Endothelial cell of umbilical vein (primary cell): ENCODE measurements at regions not wholly inside any gene's neighbourhood (a gene's known extent, or its start where the extent isn't known, plus 50 kb on each side); places are given as distances from the start of the nearest gene placed in this dataset.

Experiments used
- BruUV-seq: library from RNA; stranded (reverse); fragments of 400-500 nt; replicated peaks from 2 replicates; lab custom pipeline; 2021; lab: Mats Ljungman, UMichigan
- CTCF ChIA-PET: fragments of 300-600, 350-600 bp; sonication (Branson Sonifier 250); formaldehyde crosslinking; loops from one replicate; lab custom pipeline; 2021; ENCODE audit warnings: antibody characterized with exemption, inconsistent platforms; lab: Charles Lee
- POLR2A ChIA-PET: fragments of 300-600, 350-600 bp; sonication (Branson Sonifier 250); formaldehyde crosslinking; loops from one replicate; lab custom pipeline; 2021; ENCODE audit warnings: antibody characterized with exemption, inconsistent platforms; lab: Charles Lee
- DNase-seq: peaks from one replicate; pipeline ENCODE4 v3.0.0-alpha.2; 2011; ENCODE audit warnings: low read depth, low spot score
- FAIRE-seq: peaks from 2 replicates; lab custom pipeline; 2011; peaks lifted over from hg19 to GRCh38; lab: Jason Lieb, UNC
- H2AFZ ChIP-seq: 2 replicates; pipeline ENCODE4 v1.6.0; 2012; ENCODE audit warnings: low read depth, low read length, control low read depth, inconsistent platforms
- H3K27ac ChIP-seq: 2 replicates; pipeline ENCODE4 v1.5.1; 2011; ENCODE audit warnings: low read depth, mild to moderate bottlenecking, control low read depth, low read length, moderate library complexity; ENCODE audit not compliant: insufficient read depth
- H3K27me3 ChIP-seq, 2 experiments: 2 replicates each; pipeline versions ENCODE4 v1.6.0 to v1.6.1; 2011; ENCODE audit warnings: low read length in 2 of 2, mixed read lengths in 1 of 2; ENCODE audit not compliant: control insufficient read depth in 2 of 2, insufficient read depth in 2 of 2
- H3K36me3 ChIP-seq, 2 experiments: 2 replicates in 1 of 2; 3 replicates in 1 of 2; pipeline ENCODE4 v1.5.1; 2011; ENCODE audit warnings: low read length in 2 of 2, mild to moderate bottlenecking in 1 of 2, moderate library complexity in 1 of 2; ENCODE audit not compliant: control insufficient read depth in 2 of 2, insufficient read depth in 2 of 2; ENCODE audit errors: extremely low read depth in 1 of 2
- H3K4me1 ChIP-seq: 3 replicates; pipeline ENCODE4 v1.5.1; 2011; ENCODE audit warnings: mild to moderate bottlenecking, low read length; ENCODE audit not compliant: control insufficient read depth, insufficient read depth; ENCODE audit errors: extremely low read depth
- H3K4me2 ChIP-seq: 2 replicates; pipeline ENCODE4 v1.6.1; 2011; ENCODE audit warnings: low read length, control low read depth, mixed read lengths; ENCODE audit not compliant: insufficient read depth
- H3K4me3 ChIP-seq, 3 experiments: fragments of 200-600 bp in 1 of 3; sonication (generic), shearing (Covaris generic) in 1 of 3; replicated peaks in 1 of 3; 2 replicates each; pipeline ENCODE4 v1.5.1; 2011 to 2016; ENCODE audit warnings: control low read depth in 3 of 3, low read length in 3 of 3, mild to moderate bottlenecking in 2 of 3, inconsistent platforms in 1 of 3, low read depth in 1 of 3, moderate library complexity in 1 of 3; ENCODE audit not compliant: insufficient read depth in 1 of 3
- H3K79me2 ChIP-seq: 2 replicates; pipeline ENCODE4 v1.6.0; 2012; ENCODE audit warnings: low read length, inconsistent platforms; ENCODE audit not compliant: control insufficient read depth, insufficient read depth
- H3K9ac ChIP-seq: replicated peaks from 2 replicates; pipeline ENCODE3; 2011; ENCODE audit warnings: low read length, control low read depth; ENCODE audit not compliant: insufficient read depth; ENCODE audit errors: extremely low read depth
- H3K9me1 ChIP-seq: replicated peaks from 3 replicates; pipeline ENCODE4 v1.6.0; 2011; ENCODE audit warnings: mild to moderate bottlenecking, low read length; ENCODE audit not compliant: control insufficient read depth, insufficient read depth; ENCODE audit errors: extremely low read depth
- H3K9me3 ChIP-seq: replicated peaks from 2 replicates; pipeline ENCODE4 v1.5.1; 2012; ENCODE audit warnings: low read length, inconsistent platforms; ENCODE audit not compliant: control insufficient read depth, insufficient read depth
- H4K20me1 ChIP-seq: replicated peaks from 2 replicates; pipeline ENCODE3; 2011; ENCODE audit warnings: mild to moderate bottlenecking, low read length; ENCODE audit not compliant: control insufficient read depth, insufficient read depth; ENCODE audit errors: extremely low read depth
- CTCF ChIP-seq, 2 donors: IDR thresholded peaks; 1 replicate in 1 of 2; 2 replicates in 1 of 2; pipeline ENCODE4 v1.5.1; 2011; ENCODE audit warnings: low read length in 2 of 2, mild to moderate bottlenecking in 2 of 2, moderate library complexity in 2 of 2, control low read depth in 1 of 2, inconsistent platforms in 1 of 2, low read depth in 1 of 2; ENCODE audit not compliant: insufficient read depth in 1 of 2; ENCODE audit errors: extremely low read depth in 1 of 2
- EZH2 ChIP-seq: IDR thresholded peaks from 2 replicates; pipeline ENCODE4 v1.6.1; 2012; ENCODE audit warnings: borderline replicate concordance, low read depth, mild to moderate bottlenecking, moderate library complexity, low read length, inconsistent platforms; ENCODE audit not compliant: severe bottlenecking
- FOS ChIP-seq: IDR thresholded peaks from 2 replicates; pipeline ENCODE4 v1.6.1; 2011; ENCODE audit warnings: mild to moderate bottlenecking, low read length, moderate library complexity, borderline replicate concordance; ENCODE audit not compliant: insufficient read depth
- GATA2 ChIP-seq: IDR thresholded peaks from 2 replicates; pipeline ENCODE4 v1.7.0; 2011; ENCODE audit warnings: low read depth, mild to moderate bottlenecking, moderate library complexity, mixed read lengths, low read length; ENCODE audit not compliant: insufficient read length, insufficient read depth
- JUN ChIP-seq: IDR thresholded peaks from 2 replicates; pipeline ENCODE4 v1.6.1; 2011; ENCODE audit warnings: borderline replicate concordance, low read depth; ENCODE audit not compliant: insufficient read length, insufficient read depth
- MYC ChIP-seq: IDR thresholded peaks from one replicate; pipeline ENCODE4 v1.6.1; 2011; ENCODE audit warnings: mild to moderate bottlenecking, low read depth, low read length
- POLR2A ChIP-seq: IDR thresholded peaks from 2 replicates; pipeline ENCODE4 v1.6.1; 2012; ENCODE audit warnings: low read depth, mild to moderate bottlenecking, control low read depth, low read length
- POLR2AphosphoS5 ChIP-seq: IDR thresholded peaks from 2 replicates; pipeline ENCODE4 v1.6.1; 2012; ENCODE audit warnings: low read depth, mild to moderate bottlenecking, control low read depth, low read length, moderate library complexity; ENCODE audit not compliant: insufficient read depth
- dilution Hi-C: fragments of 300-500 bp; cut with MboI; formaldehyde crosslinking; loops from one replicate; pipeline ENCODE4 v1.15.0; 2019; ENCODE audit warnings: low sequenced_read_pairs; ENCODE audit not compliant: extremely low pct_ligation_motif_present
- intact Hi-C: fragments of 100-400 bp; cut with micrococcal nuclease; formaldehyde crosslinking; loops from one replicate; pipeline ENCODE4 v1.10.0; 2022
- TF ChIP-seq, protein P1 (sequence below): IDR thresholded peaks from 2 replicates; pipeline ENCODE4 v1.6.1; 2011; ENCODE audit not compliant: insufficient read depth, insufficient read length

- H3K9me3 ChIP-seq, result peaks cover 2% of the 10 kb centered on the region
- H4K20me1 ChIP-seq, result no peaks in the 10 kb centered on the region
- DNase-seq (no peak), FAIRE-seq (no peak)
- H3K27ac ChIP-seq, result no peak overlapping the region
- H3K4me3 ChIP-seq, result no peak overlapping the region
- H2AFZ ChIP-seq, result no peak overlapping the region
- no peak overlapping the region for H3K4me2 ChIP-seq
- no peak overlapping the region for H3K9ac ChIP-seq
- dilution Hi-C loops, result no loop called here
- TF ChIP-seq CTCF (IDR thresholded peaks at IDR 0.05; ENCODE audit: extremely low read depth in 1 of 2, insufficient read depth in 1 of 2, low read depth in 1 of 2, low read length in 2 of 2) (no peak), POLR2AphosphoS5 (no peak), MYC (no peak), GATA2 (no peak), EZH2 (no peak), POLR2A (no peak), FOS (no peak), JUN (no peak)
- TF ChIP-seq, protein P1, sequence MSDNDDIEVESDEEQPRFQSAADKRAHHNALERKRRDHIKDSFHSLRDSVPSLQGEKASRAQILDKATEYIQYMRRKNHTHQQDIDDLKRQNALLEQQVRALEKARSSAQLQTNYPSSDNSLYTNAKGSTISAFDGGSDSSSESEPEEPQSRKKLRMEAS, result no peak
- H3K4me1 ChIP-seq, result no peaks in the 10 kb centered on the region
- ChIA-PET POLR2A (no interaction called here), CTCF (no interaction called here)
- no peaks in the 10 kb centered on the region for H3K36me3 ChIP-seq
- no peaks in the 10 kb centered on the region for H3K27me3 ChIP-seq
- no peaks in the 10 kb centered on the region for H3K79me2 ChIP-seq
- BruUV-seq, result no TSS peak
- intact Hi-C loops, result no loop called here
- no peaks in the 10 kb centered on the region for H3K9me1 ChIP-seq
Observed at GRCh38 chr4:14659286-14659685, 343.0 kb upstream of the CPEB2 start.
